H1 (cell line): ENCODE measurements at regions not wholly inside any gene's neighbourhood (a gene's known extent, or its start where the extent isn't known, plus 50 kb on each side); places are given as distances from the start of the nearest gene placed in this dataset.
A peak's percentile ranks its signal among the peaks of the same experiment; 100 is the strongest.

Experiments used
- CTCF ChIA-PET: fragments of 300-600 bp; sonication (Branson Sonifier 250); formaldehyde crosslinking; loops from one replicate; lab custom pipeline; 2021; ENCODE audit not compliant: partially characterized antibody; lab: Charles Lee
- POLR2A ChIA-PET: fragments of 300-600 bp; sonication (Branson Sonifier 250); formaldehyde crosslinking; loops from one replicate; lab custom pipeline; 2021; ENCODE audit warnings: inconsistent platforms; ENCODE audit not compliant: partially characterized antibody; lab: Charles Lee
- DNase-seq, 2 experiments: peaks; one replicate each; pipeline versions ENCODE4 v3.0.0 to v3.0.0-alpha.2; 2010 to 2022; ENCODE audit warnings: low spot score in 2 of 2, low read depth in 1 of 2, mixed read lengths in 1 of 2
- FAIRE-seq: peaks from 2 replicates; lab custom pipeline; 2011; peaks lifted over from hg19 to GRCh38; lab: Jason Lieb, UNC
- H2AFZ ChIP-seq: 2 replicates; pipeline ENCODE4 v1.8.1; 2012; ENCODE audit warnings: low read length, inconsistent platforms
- H2AK5ac ChIP-seq: 2 replicates; pipeline ENCODE4 v1.6.1; 2013; ENCODE audit warnings: low read depth, low read length
- H2BK120ac ChIP-seq: replicated peaks from 2 replicates; pipeline ENCODE3; 2013; ENCODE audit warnings: low read depth, low read length, inconsistent platforms
- H2BK12ac ChIP-seq: 2 replicates; pipeline ENCODE4 v1.6.1; 2013; ENCODE audit warnings: low read depth, low read length
- H2BK15ac ChIP-seq: 2 replicates; pipeline ENCODE4 v1.6.1; 2013; ENCODE audit warnings: low read length
- H2BK20ac ChIP-seq: 2 replicates; pipeline ENCODE4 v1.6.1; 2013; ENCODE audit warnings: low read length
- H2BK5ac ChIP-seq: 2 replicates; pipeline ENCODE4 v1.6.1; 2013; ENCODE audit warnings: low read depth, low read length
- H3K14ac ChIP-seq: 2 replicates; pipeline ENCODE4 v1.6.1; 2013; ENCODE audit warnings: inconsistent platforms; ENCODE audit not compliant: insufficient read length
- H3K18ac ChIP-seq: 2 replicates; pipeline ENCODE4 v1.6.1; 2013; ENCODE audit warnings: low read length; ENCODE audit errors: extremely low read depth
- H3K23ac ChIP-seq: 2 replicates; pipeline ENCODE4 v1.6.1; 2013; ENCODE audit warnings: inconsistent platforms; ENCODE audit not compliant: insufficient read length
- H3K23me2 ChIP-seq: 2 replicates; pipeline ENCODE4 v1.6.1; 2013; ENCODE audit warnings: low read depth, low read length
- H3K27ac ChIP-seq: 2 replicates; pipeline ENCODE4 v1.6.1; 2011; ENCODE audit warnings: low read depth, low read length, inconsistent platforms
- H3K27me3 ChIP-seq, 4 experiments: replicated peaks in 1 of 4; 1 replicate in 1 of 4; 2 replicates in 3 of 4; pipeline versions ENCODE4 v1.6.1 to v1.8.1; 2011 to 2013; ENCODE audit warnings: low read length in 3 of 4, mild to moderate bottlenecking in 3 of 4, inconsistent platforms in 2 of 4, mixed read lengths in 2 of 4, moderate library complexity in 1 of 4; ENCODE audit not compliant: control insufficient read depth in 3 of 4, insufficient read depth in 3 of 4; ENCODE audit errors: extremely low read depth in 1 of 4
- H3K36me3 ChIP-seq, 4 experiments: 2 replicates each; pipeline versions ENCODE4 v1.6.1 to v1.8.1; 2011 to 2013; ENCODE audit warnings: mild to moderate bottlenecking in 4 of 4, low read length in 3 of 4, moderate library complexity in 2 of 4, control low read depth in 1 of 4, inconsistent platforms in 1 of 4; ENCODE audit not compliant: insufficient read depth in 4 of 4, control insufficient read depth in 2 of 4
- H3K4ac ChIP-seq: replicated peaks from 2 replicates; pipeline ENCODE3; 2013; ENCODE audit warnings: low read length, low read depth, mixed read lengths, inconsistent platforms; ENCODE audit not compliant: insufficient read length
- H3K4me1 ChIP-seq, 4 experiments: replicated peaks in 1 of 4; 1 replicate in 1 of 4; 2 replicates in 3 of 4; pipeline versions ENCODE4 v1.6.1 to v1.8.1; 2011 to 2013; ENCODE audit warnings: low read length in 3 of 4, inconsistent platforms in 2 of 4, mixed read lengths in 1 of 4; ENCODE audit not compliant: insufficient read depth in 4 of 4, control insufficient read depth in 3 of 4
- H3K4me2 ChIP-seq, 2 experiments: 2 replicates each; pipeline versions ENCODE4 v1.6.1 to v1.8.1; 2011 to 2013; ENCODE audit warnings: low read depth in 2 of 2, low read length in 2 of 2, control low read depth in 1 of 2, inconsistent platforms in 1 of 2, mild to moderate bottlenecking in 1 of 2; ENCODE audit not compliant: insufficient read depth in 1 of 2
- H3K4me3 ChIP-seq, 4 experiments: fragments of 200-600, 300-600 bp in 1 of 4; sonication (generic), shearing (Covaris generic), sonication (Bioruptor Twin) in 1 of 4; 2 replicates each; pipeline versions ENCODE4 v1.5.1 to v1.8.1; 2011 to 2016; ENCODE audit warnings: low read length in 4 of 4, low read depth in 3 of 4, control low read depth in 2 of 4, inconsistent platforms in 2 of 4, mild to moderate bottlenecking in 2 of 4, mixed read lengths in 1 of 4, moderate library complexity in 1 of 4; ENCODE audit not compliant: insufficient read depth in 2 of 4; ENCODE audit errors: extremely low read depth in 1 of 4
- H3K56ac ChIP-seq: replicated peaks from 2 replicates; pipeline ENCODE3; 2013; ENCODE audit warnings: low read depth, mild to moderate bottlenecking, mixed read lengths, low read length, inconsistent platforms; ENCODE audit not compliant: insufficient read length
- H3K79me1 ChIP-seq: 2 replicates; pipeline ENCODE4 v1.6.1; 2013; ENCODE audit warnings: low read depth, low read length, control low read depth
- H3K79me2 ChIP-seq, 2 experiments: 2 replicates each; pipeline versions ENCODE4 v1.6.1 to v1.8.1; 2012 to 2013; ENCODE audit warnings: low read length in 2 of 2, mild to moderate bottlenecking in 2 of 2, inconsistent platforms in 1 of 2; ENCODE audit not compliant: insufficient read depth in 2 of 2, control insufficient read depth in 1 of 2
- H3K9ac ChIP-seq, 4 experiments: replicated peaks in 1 of 4; 1 replicate in 1 of 4; 2 replicates in 3 of 4; pipeline versions ENCODE4 v1.6.1 to v1.8.1; 2011 to 2013; ENCODE audit warnings: low read depth in 3 of 4, low read length in 3 of 4, control low read depth in 2 of 4, mild to moderate bottlenecking in 2 of 4, moderate library complexity in 2 of 4, inconsistent platforms in 1 of 4; ENCODE audit errors: extremely low read depth in 1 of 4
- H3K9me3 ChIP-seq, 2 experiments: 2 replicates each; pipeline versions ENCODE4 v1.6.1 to v1.8.1; 2012 to 2013; ENCODE audit warnings: mild to moderate bottlenecking in 2 of 2, moderate library complexity in 2 of 2, control low read depth in 1 of 2, inconsistent platforms in 1 of 2, low read depth in 1 of 2, low read length in 1 of 2, mixed read lengths in 1 of 2; ENCODE audit not compliant: insufficient read depth in 2 of 2
- H4K20me1 ChIP-seq, 2 experiments: replicated peaks in 1 of 2; 2 replicates each; pipeline versions ENCODE3 to v1.8.1; 2011 to 2013; ENCODE audit warnings: inconsistent platforms in 2 of 2, low read length in 2 of 2, mild to moderate bottlenecking in 1 of 2; ENCODE audit not compliant: insufficient read depth in 2 of 2, control insufficient read depth in 1 of 2
- H4K5ac ChIP-seq: 2 replicates; pipeline ENCODE4 v1.6.1; 2013; ENCODE audit warnings: low read length, low read depth, mixed read lengths, inconsistent platforms; ENCODE audit not compliant: insufficient read length
- H4K8ac ChIP-seq: 2 replicates; pipeline ENCODE4 v1.8.0; 2013; ENCODE audit warnings: mild to moderate bottlenecking, moderate library complexity, low read length, inconsistent platforms; ENCODE audit not compliant: insufficient read depth; ENCODE audit errors: extremely low read depth
- H4K91ac ChIP-seq: replicated peaks from 2 replicates; pipeline ENCODE3; 2013; ENCODE audit warnings: low read length, mixed read lengths, inconsistent platforms; ENCODE audit not compliant: insufficient read length
- ASH2L ChIP-seq: fragments of 200-600, 300-600 bp; sonication (generic); IDR thresholded peaks from one replicate; pipeline ENCODE4 v1.7.1; 2017; ENCODE audit warnings: low read length
- GTF2F1 ChIP-seq: IDR thresholded peaks from 2 replicates; pipeline ENCODE4 v1.6.1; 2012; ENCODE audit warnings: low read depth, low read length, improper control_type of control experiment, borderline replicate concordance
- POLR2AphosphoS5 ChIP-seq: IDR thresholded peaks from 2 replicates; pipeline ENCODE4 v1.6.1; 2011; ENCODE audit warnings: low read depth, low read length
- RBBP5 ChIP-seq: IDR thresholded peaks from 2 replicates; pipeline ENCODE4 v1.7.1; 2012; ENCODE audit warnings: low read depth, mild to moderate bottlenecking, inconsistent platforms, low read length, moderate library complexity, borderline replicate concordance
- SP2 ChIP-seq: IDR thresholded peaks from 2 replicates; pipeline ENCODE4 v1.6.1; 2012; ENCODE audit warnings: mild to moderate bottlenecking, low read length, inconsistent platforms
- TAF1 ChIP-seq: IDR thresholded peaks from 2 replicates; pipeline ENCODE4 v1.6.1; 2011; ENCODE audit warnings: mild to moderate bottlenecking, low read depth, low read length
- WGBS, 2 experiments: shearing (Covaris generic) in 1 of 2; methylation state at CpG; one replicate each; pipeline versions ENCODE4 v1.1.6 to v1.1.7; 2013 to 2015; ENCODE audit warnings: low lambda C conversion rate in 2 of 2, mixed read lengths in 2 of 2, inconsistent platforms in 1 of 2, low coverage in 1 of 2, missing lambda C conversion rate in 1 of 2; ENCODE audit not compliant: insufficient replicate concordance in 2 of 2, insufficient coverage in 1 of 2, insufficient read length in 1 of 2; ENCODE audit errors: extremely low coverage in 1 of 2, missing lambda C conversion rate in 1 of 2; 5-methylcytosine and 5-hydroxymethylcytosine counted together
- TF ChIP-seq, protein P1 (sequence below): IDR thresholded peaks from 2 replicates; pipeline ENCODE4 v1.6.1; 2012; ENCODE audit warnings: low read length, inconsistent platforms

DNA sequence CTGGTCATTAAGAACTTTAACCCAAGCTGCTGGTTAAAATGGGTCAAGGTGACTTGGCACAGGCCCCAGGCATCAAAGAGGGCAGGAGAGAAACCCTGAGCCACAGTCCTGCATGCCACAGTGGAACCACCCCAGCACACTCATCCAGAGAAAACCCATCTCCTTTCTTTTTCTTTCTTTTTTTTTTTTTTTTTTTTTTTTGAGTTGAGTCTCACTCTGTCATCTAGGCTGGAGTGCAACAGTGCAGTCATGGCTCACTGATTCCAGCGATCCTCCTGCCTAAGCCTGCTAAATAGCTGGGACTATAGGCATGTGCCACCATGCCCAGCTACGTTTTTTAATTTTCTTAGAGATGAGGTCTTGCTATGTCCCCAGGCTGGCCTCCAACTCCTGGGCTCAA, 109.2 kb upstream of the RAB4A start:
- TF ChIP-seq TAF1 (no peak), ASH2L (no peak), POLR2AphosphoS5 (no peak), GTF2F1 (no peak), SP2 (no peak), RBBP5 (no peak)
- TF ChIP-seq, protein P1, sequence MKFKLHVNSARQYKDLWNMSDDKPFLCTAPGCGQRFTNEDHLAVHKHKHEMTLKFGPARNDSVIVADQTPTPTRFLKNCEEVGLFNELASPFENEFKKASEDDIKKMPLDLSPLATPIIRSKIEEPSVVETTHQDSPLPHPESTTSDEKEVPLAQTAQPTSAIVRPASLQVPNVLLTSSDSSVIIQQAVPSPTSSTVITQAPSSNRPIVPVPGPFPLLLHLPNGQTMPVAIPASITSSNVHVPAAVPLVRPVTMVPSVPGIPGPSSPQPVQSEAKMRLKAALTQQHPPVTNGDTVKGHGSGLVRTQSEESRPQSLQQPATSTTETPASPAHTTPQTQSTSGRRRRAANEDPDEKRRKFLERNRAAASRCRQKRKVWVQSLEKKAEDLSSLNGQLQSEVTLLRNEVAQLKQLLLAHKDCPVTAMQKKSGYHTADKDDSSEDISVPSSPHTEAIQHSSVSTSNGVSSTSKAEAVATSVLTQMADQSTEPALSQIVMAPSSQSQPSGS: no peak
- Histone ChIP-seq H3K56ac (no peak overlapping the region), H4K91ac (no peak overlapping the region), H3K36me3 (no peaks in the 10 kb centered on the region), H3K4ac (no peak overlapping the region), H3K27ac (no peak overlapping the region), H3K14ac (no peak overlapping the region), H3K4me1 (peaks cover 0 to 6% (median under 1%) of the 10 kb centered on the region in 4 experiments; a peak in 3 of 7 replicates), H3K79me2 (no peaks in the 10 kb centered on the region), H2BK20ac (no peak overlapping the region), H3K9me3 (no peaks in the 10 kb centered on the region), H3K23ac (no peak overlapping the region), H2BK5ac (no peak overlapping the region), H4K5ac (no peak overlapping the region), H2BK120ac (no peak overlapping the region), H4K20me1 (no peaks in the 10 kb centered on the region), H3K4me3 (no peak overlapping the region), H2BK15ac (no peak overlapping the region), H2BK12ac (peak overlapping the region; percentile 71; the same call in 1 of the 2 replicates), H3K18ac (no peak overlapping the region), H4K8ac (no peak overlapping the region), H3K79me1 (no peaks in the 10 kb centered on the region), H3K23me2 (no peaks in the 10 kb centered on the region), H2AK5ac (no peak overlapping the region), H3K27me3 (no peaks in the 10 kb centered on the region), H3K4me2 (no peak overlapping the region), H2AFZ (no peak overlapping the region), H3K9ac (no peak overlapping the region)
- ChIA-PET CTCF (interaction anchor here (0.6 to 1.6 kb wide), 6 partner anchors 9 to 142 kb away, joined by 3 to 6 read pairs (median 3); no protein-coding TSS in a partner anchor), POLR2A (interaction anchor here (1.1 kb wide), 1 partner anchor 15 kb away, joined by 3 read pairs; no protein-coding TSS in a partner anchor)
- 75% methylated on average over 2 of the region's 2 CpGs; no CpG with 5 or more reads in 1 of the 2 experiments for WGBS, 2 experiments
- no peak for FAIRE-seq
- DNase-seq: no peak
